HUES64 (cell line): ENCODE measurements at regions not wholly inside any gene's neighbourhood (a gene's known extent, or its start where the extent isn't known, plus 50 kb on each side); places are given as distances from the start of the nearest gene placed in this dataset.
"Not testable (repeated sequence)": the region's sequence is repeated elsewhere in the genome, so short reads cannot be mapped to it uniquely, and the experiment has no call there.

Source experiments
- H3K27ac ChIP-seq: 2 replicates; pipeline ENCODE4 v1.7.0; 2013; ENCODE audit warnings: low read depth, low read length, inconsistent platforms
- H3K27me3 ChIP-seq: 2 replicates; pipeline ENCODE4 v1.6.1; 2013; ENCODE audit warnings: mild to moderate bottlenecking, low read length; ENCODE audit not compliant: insufficient read depth
- H3K36me3 ChIP-seq: 2 replicates; pipeline ENCODE4 v1.6.1; 2013; ENCODE audit warnings: mild to moderate bottlenecking, low read length; ENCODE audit not compliant: insufficient read depth
- H3K4me1 ChIP-seq: 2 replicates; pipeline ENCODE4 v1.6.1; 2013; ENCODE audit warnings: mild to moderate bottlenecking, low read length, moderate library complexity; ENCODE audit not compliant: insufficient read depth
- H3K4me3 ChIP-seq: 2 replicates; pipeline ENCODE4 v1.5.1; 2013; ENCODE audit warnings: mild to moderate bottlenecking, low read length, moderate library complexity
- H3K9ac ChIP-seq: 2 replicates; pipeline ENCODE4 v1.6.1; 2013; ENCODE audit warnings: mild to moderate bottlenecking, low read depth, low read length
- H3K9me3 ChIP-seq: 2 replicates; pipeline ENCODE4 v1.6.1; 2013; ENCODE audit warnings: low read depth, low read length; ENCODE audit not compliant: insufficient read depth
- WGBS: fragments of 150-250, 120-280 bp; methylation state at CpG from one replicate; pipeline ENCODE4 v1.1.7; 2013; ENCODE audit warnings: missing lambda C conversion rate; 5-methylcytosine and 5-hydroxymethylcytosine counted together

DNA sequence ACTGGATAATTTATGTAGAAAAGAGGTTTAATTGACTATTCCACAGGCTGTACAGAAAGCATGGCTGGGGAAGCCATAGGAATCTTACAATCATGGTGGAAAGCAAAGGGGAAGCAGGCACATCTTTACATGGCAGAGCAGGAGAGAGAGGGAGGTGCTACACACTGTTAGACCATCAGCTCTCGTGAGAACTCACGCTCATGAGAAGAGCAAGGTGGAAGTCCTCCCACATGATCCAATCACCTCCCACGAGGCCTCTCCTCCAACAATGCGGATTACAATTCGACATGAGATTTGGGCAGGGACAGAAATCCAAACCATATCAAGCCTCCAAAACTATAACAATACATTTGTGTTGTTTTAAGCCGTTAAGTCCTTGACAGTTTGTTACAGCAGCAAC lies 257.1 kb upstream of the KCNG1 start:
- H3K4me1 ChIP-seq, result no peaks in the 10 kb centered on the region

DNA sequence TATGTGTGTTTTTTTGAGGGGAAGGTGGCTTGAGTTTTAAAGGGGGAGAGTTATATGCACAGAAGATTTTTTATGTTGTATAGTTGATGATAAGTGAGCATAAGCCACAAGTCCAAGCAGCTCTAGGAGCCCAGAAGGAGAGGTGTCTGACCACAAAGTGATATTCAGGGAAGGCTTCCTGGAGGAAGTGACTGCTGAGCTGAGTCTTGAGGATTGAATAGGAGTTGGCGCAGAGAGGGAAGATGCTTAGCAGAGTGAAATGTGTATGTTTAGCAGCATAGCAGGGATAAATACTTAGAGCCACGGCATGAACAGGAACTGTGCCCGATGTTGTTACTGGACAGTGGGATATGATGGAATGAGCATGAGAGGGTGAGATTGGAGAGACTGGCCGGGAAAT lies 255.1 kb upstream of the KCNG1 start:
- H3K27ac ChIP-seq, result no peak overlapping the region
- WGBS, result 96% methylated on average over 4 of the region's 4 CpGs
- no peak overlapping the region for H3K9ac ChIP-seq
- H3K36me3 ChIP-seq, result no peaks in the 10 kb centered on the region
- no peaks in the 10 kb centered on the region for H3K4me1 ChIP-seq
- no peaks in the 10 kb centered on the region for H3K27me3 ChIP-seq
- no peak overlapping the region for H3K4me3 ChIP-seq
- H3K9me3 ChIP-seq, result no peaks in the 10 kb centered on the region

More for the DNA sequence above, 257.1 kb upstream of the KCNG1 start:
- no peak overlapping the region for H3K4me3 ChIP-seq
- no peaks in the 10 kb centered on the region for H3K27me3 ChIP-seq
- H3K27ac ChIP-seq, result no peak overlapping the region
- no peaks in the 10 kb centered on the region for H3K9me3 ChIP-seq
- 94% methylated on average over 6 of the region's 6 CpGs for WGBS
- H3K9ac ChIP-seq, result no peak overlapping the region
- no peaks in the 10 kb centered on the region for H3K36me3 ChIP-seq

DNA sequence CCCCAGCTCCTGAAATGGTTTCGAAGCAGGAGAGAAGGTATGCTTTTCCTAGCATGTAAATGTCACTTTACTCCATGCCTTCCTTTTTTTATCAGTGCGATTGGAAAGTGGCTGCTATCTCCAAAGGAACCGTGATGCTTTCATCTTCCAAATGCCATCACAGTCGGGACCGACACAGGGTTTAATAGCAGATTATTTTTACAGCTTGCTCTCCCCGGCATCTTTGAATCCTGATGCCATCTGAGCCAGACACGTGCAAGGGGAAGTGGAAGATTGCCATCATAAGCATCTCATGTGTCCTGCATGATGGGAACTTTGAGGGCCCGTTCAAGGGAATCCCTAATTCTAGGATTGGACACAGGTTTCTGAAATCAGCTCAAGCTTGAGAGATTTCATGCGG lies 253.4 kb upstream of the KCNG1 start:
- Histone ChIP-seq H3K4me1 (no peaks in the 10 kb centered on the region), H3K27ac (no peak overlapping the region), H3K36me3 (no peaks in the 10 kb centered on the region), H3K27me3 (no peaks in the 10 kb centered on the region), H3K4me3 (no peak overlapping the region), H3K9me3 (no peaks in the 10 kb centered on the region), H3K9ac (no peak overlapping the region)
- 93% methylated on average over 9 of the region's 9 CpGs for WGBS

DNA sequence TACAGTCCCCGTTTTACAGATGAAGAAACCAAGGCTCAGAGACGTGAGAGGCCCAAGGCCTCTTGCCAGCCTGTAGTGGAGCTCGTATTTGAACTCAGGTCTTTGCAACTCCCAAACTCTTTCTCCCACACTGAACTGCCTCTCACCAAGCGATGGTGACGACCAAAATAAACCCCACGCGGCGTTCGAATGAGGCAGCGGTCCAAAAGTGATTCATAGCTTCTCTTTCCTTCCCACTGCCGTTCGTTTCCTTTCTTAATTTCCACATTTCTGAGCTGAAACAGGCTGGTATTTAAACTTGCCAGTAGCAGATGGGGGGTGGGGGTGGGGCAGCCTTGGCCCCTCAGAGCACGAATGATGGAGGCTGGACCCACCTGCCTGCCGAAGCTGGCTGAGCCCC lies 252.9 kb upstream of the KCNG1 start:
- Histone ChIP-seq H3K36me3 (no peaks in the 10 kb centered on the region), H3K27ac (no peak overlapping the region), H3K9me3 (no peaks in the 10 kb centered on the region), H3K4me3 (no peak overlapping the region), H3K4me1 (no peaks in the 10 kb centered on the region), H3K9ac (no peak overlapping the region), H3K27me3 (no peaks in the 10 kb centered on the region)
- 89% methylated on average over 14 of the region's 14 CpGs for WGBS

DNA sequence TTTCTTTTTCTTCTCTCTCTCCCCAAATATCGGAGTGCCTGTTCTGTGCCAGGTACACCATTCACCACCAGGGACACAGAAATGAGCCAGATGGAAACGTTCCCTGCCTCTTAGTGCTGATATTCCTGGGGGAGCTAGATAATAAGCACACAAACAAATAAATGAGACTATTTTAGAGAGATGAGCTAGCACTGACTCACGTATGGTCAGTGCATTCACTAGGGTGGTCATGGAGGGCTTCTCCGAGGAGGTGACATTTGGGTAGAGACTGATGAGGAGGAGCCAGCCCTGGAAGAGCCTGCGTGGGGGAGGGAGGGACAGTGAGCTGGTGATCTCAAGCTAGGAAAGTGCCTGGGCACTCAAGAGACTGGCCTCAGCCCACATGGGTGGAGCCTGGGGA lies 252.3 kb upstream of the KCNG1 start:
- Histone ChIP-seq H3K9me3 (no peaks in the 10 kb centered on the region), H3K27ac (no peak overlapping the region), H3K27me3 (no peaks in the 10 kb centered on the region), H3K4me1 (no peaks in the 10 kb centered on the region), H3K9ac (no peak overlapping the region), H3K36me3 (no peaks in the 10 kb centered on the region), H3K4me3 (no peak overlapping the region)
- WGBS, result 83% methylated on average over 5 of the region's 5 CpGs

DNA sequence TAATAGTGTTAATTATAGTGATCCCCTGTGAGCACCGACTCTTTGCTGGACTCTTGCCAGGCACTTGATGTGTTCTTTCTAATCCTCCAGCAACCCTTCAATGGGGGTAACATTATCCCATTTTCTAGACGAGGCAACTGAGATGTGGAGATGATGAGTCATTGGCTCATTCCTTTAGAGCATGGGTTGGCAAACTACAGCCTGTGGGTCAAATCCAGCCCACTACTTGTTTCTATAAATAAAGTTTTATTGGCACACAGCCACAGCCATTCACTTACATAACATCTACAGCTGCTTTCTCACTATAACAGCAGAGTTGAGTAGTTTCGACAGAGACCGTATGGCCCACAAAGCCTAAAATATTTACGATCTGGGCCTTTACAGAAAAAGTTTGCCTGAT lies 249.5 kb upstream of the KCNG1 start:
- no peak overlapping the region for H3K9ac ChIP-seq
- H3K4me3 ChIP-seq, result no peak overlapping the region
- no peaks in the 10 kb centered on the region for H3K4me1 ChIP-seq
- no peaks in the 10 kb centered on the region for H3K9me3 ChIP-seq
- 94% methylated on average over 5 of the region's 5 CpGs for WGBS
- no peaks in the 10 kb centered on the region for H3K36me3 ChIP-seq
- H3K27me3 ChIP-seq, result no peaks in the 10 kb centered on the region
- H3K27ac ChIP-seq, result no peak overlapping the region

DNA sequence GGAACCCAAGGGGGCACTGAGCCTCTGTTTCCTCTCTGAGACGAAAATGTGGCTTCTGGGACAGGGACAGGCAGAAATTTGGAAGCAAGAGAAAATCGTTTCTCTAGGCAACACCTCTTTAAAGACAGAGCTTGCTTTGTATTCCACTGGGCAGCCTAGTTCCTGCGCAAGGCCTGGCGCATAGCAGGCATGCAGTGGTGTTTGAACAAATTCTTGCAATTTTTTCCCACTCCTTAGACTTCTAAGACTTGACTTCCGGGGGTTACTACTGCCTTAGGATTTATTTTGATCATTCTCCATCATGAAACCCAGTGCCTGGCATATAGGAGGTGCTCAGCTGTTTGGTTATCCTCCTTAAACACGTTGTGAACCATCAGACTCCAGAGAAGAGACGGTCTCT lies 249.0 kb upstream of the KCNG1 start:
- no peaks in the 10 kb centered on the region for H3K36me3 ChIP-seq
- H3K4me3 ChIP-seq, result no peak overlapping the region
- no peaks in the 10 kb centered on the region for H3K9me3 ChIP-seq
- no peaks in the 10 kb centered on the region for H3K4me1 ChIP-seq
- 91% methylated on average over 6 of the region's 7 CpGs for WGBS
- H3K9ac ChIP-seq, result no peak overlapping the region
- H3K27ac ChIP-seq, result no peak overlapping the region
- no peaks in the 10 kb centered on the region for H3K27me3 ChIP-seq

DNA sequence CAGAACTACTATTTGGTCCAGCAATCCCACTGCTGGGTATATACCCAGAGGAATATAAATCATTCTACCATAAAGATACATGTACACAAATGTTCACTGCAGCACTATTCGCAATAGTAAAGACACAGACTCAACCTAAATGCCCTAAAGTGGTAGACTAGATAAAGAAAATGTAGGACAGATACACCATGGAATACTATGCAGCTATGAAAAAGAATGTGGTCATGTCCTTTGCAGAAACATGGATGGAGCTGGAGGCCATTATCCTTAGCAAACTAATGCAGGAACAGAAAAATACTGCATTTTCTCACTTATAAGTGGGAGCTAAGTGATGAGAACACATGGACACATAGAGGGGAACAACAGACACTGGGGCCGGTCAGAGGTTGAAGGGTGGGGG lies 248.4 kb upstream of the KCNG1 start:
- H3K9ac ChIP-seq, H3K4me1 ChIP-seq, H3K27ac ChIP-seq, H3K27me3 ChIP-seq, H3K36me3 ChIP-seq, H3K4me3 ChIP-seq, H3K9me3 ChIP-seq: not testable (repeated sequence)
- WGBS, result 82% methylated on average over 2 of the region's 2 CpGs

DNA sequence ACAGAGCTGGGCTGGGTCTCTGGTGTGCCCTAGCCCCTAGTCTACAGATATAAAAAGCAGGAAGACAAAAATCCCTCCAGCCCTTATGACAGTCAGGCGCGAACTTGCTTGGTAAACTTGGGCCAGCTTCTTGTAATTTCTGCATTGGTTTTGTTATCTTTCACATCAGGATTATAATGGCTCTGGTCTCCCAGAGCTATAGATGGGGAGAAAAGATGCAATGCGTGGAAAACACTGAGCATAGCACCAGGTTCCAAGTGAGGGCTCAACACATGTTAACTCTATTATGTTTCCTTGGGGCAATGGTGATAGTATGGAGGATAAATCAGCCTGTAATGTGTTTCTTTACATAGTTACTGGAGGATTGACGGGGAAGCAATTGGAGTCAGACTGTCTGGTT lies 246.8 kb upstream of the KCNG1 start:
- WGBS, result 97% methylated on average over 4 of the region's 4 CpGs
- peaks cover 10% of the 10 kb centered on the region for H3K9me3 ChIP-seq
- H3K9ac ChIP-seq, result no peak overlapping the region
- H3K27me3 ChIP-seq, result no peaks in the 10 kb centered on the region
- no peak overlapping the region for H3K4me3 ChIP-seq
- no peaks in the 10 kb centered on the region for H3K36me3 ChIP-seq
- no peak overlapping the region for H3K27ac ChIP-seq
- no peaks in the 10 kb centered on the region for H3K4me1 ChIP-seq

DNA sequence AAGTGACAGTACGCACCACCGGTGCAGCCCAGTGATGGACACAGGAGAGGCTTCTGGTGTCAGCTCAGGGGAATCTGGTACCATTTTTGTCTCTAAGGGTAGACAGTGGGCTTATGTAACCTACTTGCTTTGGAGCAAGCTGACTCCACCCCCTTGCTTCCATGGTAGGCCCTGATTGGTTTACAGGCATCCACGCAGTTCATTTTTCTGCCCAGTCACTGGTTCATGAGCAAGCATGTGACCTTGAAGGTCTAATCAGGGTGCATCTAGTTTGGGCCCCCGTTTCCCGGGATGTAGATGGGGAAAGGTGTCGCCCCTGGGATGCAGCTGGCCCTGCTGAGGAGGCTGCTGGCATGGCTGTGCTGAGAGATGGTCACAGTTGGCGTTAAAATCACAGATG lies 244.8 kb upstream of the KCNG1 start:
- Histone ChIP-seq H3K9me3 (peaks cover 15% of the 10 kb centered on the region), H3K27me3 (no peaks in the 10 kb centered on the region), H3K36me3 (no peaks in the 10 kb centered on the region), H3K4me1 (no peaks in the 10 kb centered on the region), H3K27ac (no peak overlapping the region), H3K9ac (no peak overlapping the region), H3K4me3 (no peak overlapping the region)
- WGBS, result 97% methylated on average over 7 of the region's 7 CpGs

DNA sequence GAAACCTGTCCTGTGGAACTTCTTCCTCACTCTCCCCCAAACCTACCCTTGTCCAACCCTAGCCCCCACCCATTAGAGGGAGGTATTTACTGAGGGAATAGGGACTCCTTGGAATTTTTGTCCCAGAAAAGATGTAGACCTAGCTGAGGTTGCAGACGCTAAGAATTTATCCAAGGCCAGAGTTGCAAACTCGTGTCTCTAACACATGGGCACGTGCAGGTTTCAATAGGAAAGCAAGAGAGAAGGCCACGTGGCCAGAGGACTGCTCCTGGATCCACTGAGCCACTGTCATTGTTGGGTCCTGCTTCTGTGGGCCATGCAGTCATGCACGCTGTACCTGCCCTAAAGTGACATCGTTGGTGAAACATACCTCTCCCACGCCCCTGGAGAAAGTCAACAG lies 243.4 kb upstream of the KCNG1 start:
- Histone ChIP-seq H3K27ac (no peak overlapping the region), H3K9me3 (peaks cover 15% of the 10 kb centered on the region), H3K9ac (no peak overlapping the region), H3K4me3 (no peak overlapping the region), H3K36me3 (no peaks in the 10 kb centered on the region), H3K27me3 (no peaks in the 10 kb centered on the region), H3K4me1 (no peaks in the 10 kb centered on the region)
- WGBS, result 95% methylated on average over 7 of the region's 7 CpGs

DNA sequence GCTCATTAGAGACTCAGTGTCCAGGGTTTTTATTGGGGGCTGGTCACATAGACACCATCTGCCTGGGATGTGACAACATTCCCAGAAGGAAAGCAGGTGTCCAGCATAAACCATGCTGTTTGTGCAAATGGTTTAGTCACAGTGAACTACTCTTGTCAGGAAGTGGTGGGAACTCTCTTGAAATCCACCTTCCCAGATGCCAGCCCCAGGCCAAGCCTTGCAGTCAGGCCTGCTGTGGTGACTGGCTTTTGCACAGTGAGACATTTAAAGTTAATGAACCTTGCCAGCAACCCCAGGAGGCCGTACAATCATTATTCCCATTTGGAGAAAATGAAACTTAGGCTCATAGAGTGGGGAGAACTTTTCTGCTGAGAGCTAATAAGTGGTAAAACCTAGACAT lies 242.5 kb upstream of the KCNG1 start:
- no peak overlapping the region for H3K9ac ChIP-seq
- H3K4me3 ChIP-seq, result no peak overlapping the region
- peaks cover 15% of the 10 kb centered on the region for H3K9me3 ChIP-seq
- H3K27ac ChIP-seq, result no peak overlapping the region
- no peaks in the 10 kb centered on the region for H3K27me3 ChIP-seq
- WGBS, result 100% methylated on average over 1 of the region's 1 CpG
- no peaks in the 10 kb centered on the region for H3K36me3 ChIP-seq
- 0 out of 2 replicates have a peak, but pooled peaks cover 3% of the 10 kb centered on the region for H3K4me1 ChIP-seq
